NK-92 treated with Interleukin-12 subunit alpha and Interleukin-12 subunit beta, amount 100 ng/mL, for 24 hours (cell line): ENCODE measurements at regions not wholly inside any gene's neighbourhood (a gene's known extent, or its start where the extent isn't known, plus 50 kb on each side); places are given as distances from the start of the nearest gene placed in this dataset.

Experiments
- DNase-seq: peaks from one replicate; lab custom pipeline; 2025; lab: John Stamatoyannopoulos, UW

DNA sequence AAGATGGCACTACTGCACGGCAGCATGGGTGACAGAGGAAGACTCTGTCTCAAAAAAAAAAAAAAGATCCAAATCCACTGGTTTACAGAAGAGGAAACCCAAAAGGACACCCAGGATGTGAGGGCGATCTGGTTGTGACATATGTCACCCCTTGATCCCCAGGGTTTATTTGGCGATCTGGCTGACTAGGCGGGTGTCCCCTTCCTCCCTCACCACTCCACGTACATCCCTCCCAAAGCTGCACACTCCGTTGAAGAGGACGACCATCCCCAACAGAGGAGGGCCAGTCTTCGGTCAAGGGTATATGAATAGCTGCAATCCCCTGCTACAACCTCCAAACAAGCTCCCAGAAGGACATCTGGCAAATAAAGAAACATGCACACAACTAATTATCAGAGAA is 111.6 kb downstream of the HTR5A start:
- DNase-seq, result no peak

GRCh38 chr7:155182406-155182970 is 112.4 kb downstream of the HTR5A start:
- DNase-seq, result no peak

GRCh38 chr7:155183655-155184054 is 113.5 kb downstream of the HTR5A start:
- DNase-seq, result no peak

GRCh38 chr7:155184923-155185322 is 112.8 kb upstream of the INSIG1 start:
- DNase-seq, result no peak

GRCh38 chr7:155187061-155187785 is 110.5 kb upstream of the INSIG1 start:
- DNase-seq, result no peak

DNA sequence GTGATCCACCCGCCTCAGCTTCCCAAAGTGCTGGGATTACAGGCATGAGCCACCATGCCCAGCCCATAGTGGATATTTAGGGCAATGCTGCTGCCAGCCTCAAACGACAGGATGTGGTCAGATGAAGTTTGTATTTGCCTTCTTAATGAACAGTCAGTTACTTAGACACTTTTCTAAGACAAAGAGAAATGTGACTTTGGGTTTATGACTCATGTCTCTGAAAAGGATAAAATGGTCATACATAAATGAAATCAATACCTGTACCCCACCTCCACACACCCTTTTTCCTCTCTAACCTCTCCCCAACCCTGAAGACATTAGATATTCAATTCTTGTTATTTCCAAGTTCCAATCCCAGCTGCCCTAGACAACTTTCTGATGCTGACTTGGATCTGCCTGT is 109.3 kb upstream of the INSIG1 start:
- DNase-seq, result no peak

GRCh38 chr7:155188821-155189581 is 108.7 kb upstream of the INSIG1 start:
- DNase-seq, result no peak

GRCh38 chr7:155189590-155189989 is 108.1 kb upstream of the INSIG1 start:
- no peak for DNase-seq

GRCh38 chr7:155190688-155191087 is 107.0 kb upstream of the INSIG1 start:
- DNase-seq, result peak; percentile 35

GRCh38 chr7:155191137-155191536 is 106.5 kb upstream of the INSIG1 start:
- DNase-seq, result no peak

- DNase-seq, result no peak
These were observed 105.7 kb upstream of the INSIG1 start for GRCh38 chr7:155191901-155192478.

- DNase-seq, result no peak
These were observed 104.6 kb upstream of the INSIG1 start for GRCh38 chr7:155192961-155193640.

GRCh38 chr7:155193716-155194115 is 104.0 kb upstream of the INSIG1 start:
- DNase-seq, result no peak

GRCh38 chr7:155194382-155195140 is 103.1 kb upstream of the INSIG1 start:
- DNase-seq, result no peak

- DNase-seq, result no peak
These were observed 101.6 kb upstream of the INSIG1 start for GRCh38 chr7:155195939-155196523.

DNA sequence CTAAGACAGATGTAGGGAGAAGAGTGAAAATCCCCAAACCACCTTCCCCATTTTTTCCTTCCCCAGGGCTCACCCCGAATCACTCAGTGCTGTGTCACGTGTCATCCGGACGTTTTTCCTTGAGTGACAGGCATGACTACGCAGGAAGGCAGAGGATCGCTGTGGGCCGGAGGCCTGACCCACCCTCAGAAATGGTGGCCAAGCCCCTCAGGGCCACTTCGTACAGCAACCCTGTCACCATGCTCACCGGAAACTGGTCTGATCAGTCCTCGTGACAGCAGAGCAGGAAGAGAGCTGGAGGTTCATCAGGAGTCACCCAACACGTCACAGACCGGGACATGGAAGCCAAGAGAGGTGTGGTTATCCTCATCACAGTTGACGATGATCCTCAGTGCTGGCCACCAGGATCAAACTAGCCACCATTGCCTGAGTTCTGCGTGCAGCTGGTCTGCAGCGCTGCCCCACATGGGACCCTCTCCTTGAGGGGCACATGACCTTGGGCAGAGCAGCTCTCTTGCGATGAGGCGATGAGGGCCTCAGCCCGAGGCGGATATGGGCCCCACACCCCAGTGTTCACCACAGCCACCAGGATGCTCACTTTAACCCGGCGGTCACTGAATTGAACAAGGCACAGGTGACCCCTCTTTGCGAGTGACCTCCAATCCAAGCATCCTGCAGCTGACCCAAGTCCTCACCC is 99.3 kb upstream of the INSIG1 start:
- DNase-seq, result no peak

DNA sequence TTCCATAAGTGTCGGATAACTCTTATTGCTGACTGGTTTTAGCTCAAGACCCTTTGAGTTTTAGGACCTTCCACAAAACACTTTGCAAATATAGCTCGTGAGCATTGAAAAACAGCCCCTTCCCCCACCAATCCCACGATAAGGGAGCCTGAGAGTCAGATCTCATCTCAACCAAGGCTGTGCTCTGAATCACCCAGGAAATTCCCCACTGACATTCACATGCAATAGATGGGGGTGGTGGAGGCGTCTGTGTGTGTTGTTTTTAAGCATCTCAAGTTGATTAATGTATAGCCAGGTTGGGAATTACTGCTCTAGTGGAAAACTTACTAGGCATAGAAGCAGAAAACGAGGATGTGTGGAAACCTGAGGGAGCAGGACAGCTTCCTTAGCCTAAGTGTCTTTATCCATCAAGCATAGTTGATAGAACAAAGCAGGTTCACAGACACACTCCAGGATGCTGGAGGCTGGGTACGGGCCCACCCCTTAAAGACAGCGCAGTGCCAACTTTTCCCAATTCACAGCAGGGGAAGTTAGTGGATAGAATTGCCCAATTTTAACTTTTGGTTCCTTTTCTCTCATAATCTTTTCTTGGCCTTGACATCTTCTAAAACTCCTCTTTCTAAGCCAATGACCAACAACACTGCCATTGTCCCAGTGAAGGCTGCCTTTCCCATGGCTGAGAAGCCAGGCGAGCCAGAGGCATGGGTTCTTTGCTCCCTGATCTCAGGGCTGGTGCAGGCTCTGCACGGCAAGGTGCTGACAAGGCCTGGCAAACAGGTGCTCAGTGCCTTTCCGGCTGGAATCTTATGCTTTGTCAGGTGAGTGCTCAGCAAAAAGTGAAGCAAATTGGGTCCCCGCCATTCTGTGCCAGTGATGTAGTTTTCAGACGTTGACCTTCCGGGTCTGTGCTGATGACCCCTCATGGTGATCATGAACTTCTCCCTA is 98.5 kb upstream of the INSIG1 start:
- DNase-seq, result no peak

- no peak for DNase-seq
These were observed 96.2 kb upstream of the INSIG1 start for GRCh38 chr7:155201325-155202087.
